HG03565 (cell line): ENCODE measurements at regions not wholly inside any gene's neighbourhood (a gene's known extent, or its start where the extent isn't known, plus 50 kb on each side); places are given as distances from the start of the nearest gene placed in this dataset.
"Not testable (repeated sequence)": the region's sequence is repeated elsewhere in the genome, so short reads cannot be mapped to it uniquely, and the experiment has no call there.

ENCODE experiments used
- ATAC-seq: cut with Tn5 transposase; IDR thresholded peaks from one replicate; pipeline ENCODE4 v1.9.1; 2021; ENCODE audit warnings: mild to moderate bottlenecking, moderate library complexity; ENCODE audit not compliant: unreplicated experiment

- ATAC-seq = no peak
Measured at GRCh38 chr19:28076628-28077027, 1136.3 kb downstream of the UQCRFS1 start.

GRCh38 chr19:28075229-28075628, 1137.7 kb downstream of the UQCRFS1 start:
- no peak for ATAC-seq

DNA sequence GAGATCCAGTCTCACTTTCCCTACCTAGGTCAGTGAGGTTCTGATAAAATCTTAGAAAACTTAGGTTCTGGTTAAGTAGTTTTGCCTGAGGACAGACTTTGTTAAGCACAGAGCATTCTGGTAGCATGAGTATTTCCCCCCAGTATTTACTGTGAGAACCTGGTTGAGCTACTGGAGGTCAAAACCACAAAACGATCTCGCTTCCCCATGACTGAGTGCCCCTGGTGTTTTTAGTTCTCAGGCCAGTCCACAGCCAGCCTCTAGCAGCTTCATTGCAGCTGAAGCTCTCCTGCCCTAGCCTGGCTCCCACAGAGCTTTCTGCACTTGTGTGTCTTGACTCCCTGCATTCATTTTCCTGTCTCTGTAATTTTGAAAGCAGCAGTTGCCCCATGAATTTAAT, 1138.2 kb downstream of the UQCRFS1 start:
- ATAC-seq = peak; percentile 73

GRCh38 chr19:28067882-28068281, 1145.1 kb downstream of the UQCRFS1 start:
- peak; percentile 56 for ATAC-seq

GRCh38 chr19:28066988-28067387, 1146.0 kb downstream of the UQCRFS1 start:
- no peak for ATAC-seq

DNA sequence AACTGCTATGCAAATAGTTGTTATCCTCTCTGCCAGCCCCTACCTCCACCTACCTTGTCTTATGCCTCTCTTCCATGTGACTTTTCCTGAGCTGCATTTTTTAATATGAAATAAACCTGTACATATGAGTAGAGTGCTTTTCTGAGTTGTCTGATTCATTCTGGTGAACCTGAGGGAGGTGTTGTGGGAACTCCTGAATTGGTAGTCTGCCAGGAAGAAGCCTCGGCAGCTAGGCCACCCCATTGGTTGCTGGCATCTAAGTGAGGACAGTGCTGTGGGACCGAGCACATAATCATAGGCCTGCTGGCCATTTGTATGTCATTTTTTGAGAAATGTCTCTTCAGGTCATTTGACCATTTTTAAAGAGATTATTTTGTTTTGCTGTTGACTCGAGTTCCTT, 1146.8 kb downstream of the UQCRFS1 start:
- no peak for ATAC-seq

- no peak for ATAC-seq
Measured at GRCh38 chr19:28065026-28065425, 1147.9 kb downstream of the UQCRFS1 start.

DNA sequence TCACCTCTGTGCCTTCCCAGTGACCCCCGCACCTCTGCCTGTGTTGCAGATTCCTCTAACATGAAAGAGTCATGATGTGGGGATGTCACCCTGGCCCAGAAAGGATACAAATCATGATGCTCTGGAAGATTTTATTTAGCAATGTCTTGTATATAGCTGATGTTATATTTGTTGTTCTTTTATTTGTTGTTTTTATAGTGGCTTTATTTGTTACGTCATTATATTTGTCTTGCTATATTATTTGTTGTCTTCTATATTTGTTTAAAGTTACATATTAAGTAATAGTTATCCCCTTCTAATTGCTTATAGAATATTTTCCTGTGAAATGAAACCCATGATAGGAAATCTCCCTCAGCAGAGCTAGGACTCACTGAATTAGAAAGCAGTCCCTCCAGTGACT, 1149.2 kb downstream of the UQCRFS1 start:
- no peak for ATAC-seq

DNA sequence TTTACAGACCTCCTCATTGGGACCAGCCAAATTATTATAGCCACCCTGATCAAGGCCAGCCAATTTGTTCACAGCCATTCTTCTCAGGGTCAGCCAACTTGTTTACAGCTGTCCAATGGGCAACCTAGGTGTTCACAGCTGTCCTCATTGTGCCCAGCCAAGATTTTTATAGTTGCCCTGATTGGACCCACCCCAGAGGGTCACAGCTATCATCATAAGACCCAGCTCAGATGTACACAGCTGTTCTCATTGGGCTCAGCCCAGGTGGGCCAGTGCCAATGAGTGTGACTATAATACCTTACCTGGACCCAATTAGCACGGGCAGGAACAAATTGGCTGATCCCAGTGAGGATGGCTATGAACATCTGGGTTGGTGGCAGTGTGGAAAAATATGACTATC, 1151.8 kb downstream of the UQCRFS1 start:
- ATAC-seq = no peak

- not testable (repeated sequence) for ATAC-seq
Measured at GRCh38 chr19:28057026-28057425, 1155.9 kb downstream of the UQCRFS1 start.

- ATAC-seq = no peak
Measured at GRCh38 chr19:28051047-28051446, 1161.9 kb downstream of the UQCRFS1 start.

- ATAC-seq = no peak
Measured at GRCh38 chr19:28049875-28050274, 1163.1 kb downstream of the UQCRFS1 start.

GRCh38 chr19:28046932-28047331, 1166.0 kb downstream of the UQCRFS1 start:
- ATAC-seq = no peak

- no peak for ATAC-seq
Measured at GRCh38 chr19:28045621-28046020, 1167.3 kb downstream of the UQCRFS1 start.

- no peak for ATAC-seq
Measured at GRCh38 chr19:28044477-28044876, 1168.5 kb downstream of the UQCRFS1 start.

- no peak for ATAC-seq
Measured at GRCh38 chr19:28042516-28042915, 1170.4 kb downstream of the UQCRFS1 start.

GRCh38 chr19:28039677-28040381, 1173.1 kb downstream of the UQCRFS1 start:
- ATAC-seq = no peak

GRCh38 chr19:28037186-28037585, 1175.8 kb downstream of the UQCRFS1 start:
- no peak for ATAC-seq

- no peak for ATAC-seq
Measured at GRCh38 chr19:28036486-28036885, 1176.5 kb downstream of the UQCRFS1 start.

- ATAC-seq = no peak
Measured at GRCh38 chr19:28034936-28035335, 1178.0 kb downstream of the UQCRFS1 start.

- no peak for ATAC-seq
Measured at GRCh38 chr19:28028881-28029444, 1184.0 kb downstream of the UQCRFS1 start.

GRCh38 chr19:28027116-28027515, 1185.8 kb downstream of the UQCRFS1 start:
- no peak for ATAC-seq

DNA sequence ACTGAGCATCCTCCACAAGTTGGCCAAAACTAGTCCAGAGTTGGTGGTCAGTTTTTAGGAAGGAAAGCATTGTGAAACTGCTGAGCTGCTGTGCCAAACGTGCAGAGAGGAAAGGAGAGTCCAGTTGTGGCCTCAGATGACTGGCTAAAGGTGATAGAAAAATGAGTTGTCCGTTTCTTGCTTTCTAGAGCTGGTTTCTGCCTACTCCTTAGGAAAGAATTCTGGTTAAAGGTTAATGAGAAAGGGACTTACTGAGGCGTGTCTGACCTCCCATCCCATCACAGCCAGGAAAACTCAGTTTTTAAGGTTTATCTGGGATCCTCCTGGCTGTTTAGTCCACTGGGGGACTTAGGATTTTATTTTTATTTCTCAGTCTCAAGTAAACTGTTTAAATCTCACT, 1186.3 kb downstream of the UQCRFS1 start:
- ATAC-seq = no peak
